ENCODE measurements at regions not wholly inside any gene's neighbourhood (a gene's known extent, or its start where the extent isn't known, plus 50 kb on each side); places are given as distances from the start of the nearest gene placed in this dataset.
"Not testable (repeated sequence)": the region's sequence is repeated elsewhere in the genome, so short reads cannot be mapped to it uniquely, and the experiment has no call there.

GRCh38 chr5:27743383-27743979, 705.1 kb upstream of the CDH9 start:
- not testable (repeated sequence) for TF ChIP-seq CTCF (IDR thresholded peaks at IDR 0.05; ENCODE audit: low read depth, low read length); EZH2phosphoT487 (IDR thresholded peaks at IDR 0.05; ENCODE audit: low read depth)

Data from OCI-LY3 (cell line).